ENCODE measurements at regions not wholly inside any gene's neighbourhood (a gene's known extent, or its start where the extent isn't known, plus 50 kb on each side); places are given as distances from the start of the nearest gene placed in this dataset.

DNA sequence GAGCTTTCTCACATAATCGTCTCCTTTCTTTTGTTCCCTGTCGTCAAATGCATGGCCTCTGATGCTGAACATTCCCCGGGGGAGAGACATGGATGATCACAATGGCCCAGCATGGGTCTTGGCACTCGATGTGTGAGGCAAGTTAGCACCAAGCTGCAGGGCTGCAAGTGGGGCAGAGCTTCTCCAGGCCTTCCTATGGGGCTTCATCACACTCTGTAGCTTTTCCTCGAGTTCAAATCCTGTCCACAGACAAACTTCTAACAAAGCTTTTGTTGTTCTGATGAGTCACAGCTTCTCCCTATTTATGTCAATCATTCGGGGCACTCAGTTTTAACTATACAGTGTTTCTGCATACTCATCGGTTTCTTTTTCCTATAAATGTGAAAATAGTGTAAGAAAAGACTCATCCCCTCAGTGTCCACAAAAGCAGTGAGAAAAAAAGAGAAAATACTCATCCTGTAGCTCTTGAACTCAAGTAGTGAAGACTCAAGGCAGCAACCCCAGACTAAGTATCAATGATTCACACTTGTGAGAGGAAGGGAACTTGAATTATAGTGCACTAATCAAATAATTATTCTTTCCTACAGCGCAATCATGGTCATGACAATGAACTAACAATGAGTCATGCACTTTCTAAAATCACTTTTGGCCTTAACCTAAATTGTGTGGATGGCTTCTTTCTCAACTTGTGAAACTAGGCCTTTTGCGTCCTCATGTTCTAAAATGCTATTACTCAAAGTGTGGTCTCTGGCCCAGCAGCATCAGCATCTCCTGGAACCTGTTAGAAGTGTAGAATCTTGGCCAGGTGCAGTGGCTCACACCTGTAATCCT, 68.4 kb upstream of the NOX3 start:
- no peak for TF ChIP-seq GATA2 (IDR thresholded peaks at IDR 0.05; ENCODE audit: low read depth, low read length)
- no peak for TF ChIP-seq GATA3 (IDR thresholded peaks at IDR 0.05; ENCODE audit: low read depth, low read length)
